CD4-positive, alpha-beta T cell (primary cell): ENCODE measurements at regions not wholly inside any gene's neighbourhood (a gene's known extent, or its start where the extent isn't known, plus 50 kb on each side); places are given as distances from the start of the nearest gene placed in this dataset.

Experiments
- ATAC-seq: fragments of 200-7000 bp; cut with Tn5 transposase; one replicate; pipeline ENCODE4 v1.10.0; 2022; ENCODE audit warnings: mild to moderate bottlenecking; ENCODE audit not compliant: poor library complexity
- CTCF ChIA-PET: fragments of 350-600 bp; sonication (Branson Sonifier 250); formaldehyde crosslinking; loops from one replicate; lab custom pipeline; 2021; ENCODE audit warnings: antibody characterized with exemption, inconsistent platforms; lab: Charles Lee
- POLR2A ChIA-PET: fragments of 350-600 bp; sonication (Branson Sonifier 250); formaldehyde crosslinking; loops from one replicate; lab custom pipeline; 2021; ENCODE audit warnings: antibody characterized with exemption, inconsistent platforms; lab: Charles Lee
- DNase-seq, 14 experiments: peaks; one replicate each; pipeline ENCODE4 v3.0.0-alpha.2; 2013 to 2020; ENCODE audit warnings: mixed read lengths in 2 of 14
- H3K27ac ChIP-seq, 2 donors: one replicate each; pipeline versions ENCODE4 v1.5.1 to v1.7.0; 2013; ENCODE audit warnings: low read length in 2 of 2, low read depth in 1 of 2, mild to moderate bottlenecking in 1 of 2
- H3K27me3 ChIP-seq, 2 experiments: 1 replicate in 1 of 2; 2 replicates in 1 of 2; pipeline versions ENCODE4 v1.6.1 to v1.7.0; 2013; ENCODE audit warnings: low read length in 2 of 2, control low read depth in 1 of 2, mild to moderate bottlenecking in 1 of 2, moderate library complexity in 1 of 2; ENCODE audit not compliant: insufficient read depth in 2 of 2, control insufficient read depth in 1 of 2
- H3K36me3 ChIP-seq: one replicate; pipeline ENCODE4 v1.6.1; 2013; ENCODE audit warnings: low read length, control low read depth; ENCODE audit not compliant: insufficient read depth
- H3K4me1 ChIP-seq: one replicate; pipeline ENCODE4 v1.6.1; 2013; ENCODE audit warnings: low read length, control low read depth; ENCODE audit not compliant: insufficient read depth
- H3K4me3 ChIP-seq: one replicate; pipeline ENCODE4 v1.5.1; 2013; ENCODE audit warnings: mild to moderate bottlenecking, low read length, moderate library complexity
- H3K9me3 ChIP-seq, 2 experiments: 1 replicate in 1 of 2; 2 replicates in 1 of 2; pipeline versions ENCODE4 v1.6.1 to v1.7.0; 2013; ENCODE audit warnings: low read length in 2 of 2, mild to moderate bottlenecking in 2 of 2, control low read depth in 1 of 2, moderate library complexity in 1 of 2; ENCODE audit not compliant: control insufficient read depth in 1 of 2, insufficient read depth in 1 of 2
- H3K27ac Mint-ChIP-seq: one replicate; pipeline ENCODE4 v1.8.0; 2020; ENCODE audit warnings: mixed read lengths
- H3K27me3 Mint-ChIP-seq: one replicate; pipeline ENCODE4 v1.8.0; 2021; ENCODE audit warnings: mixed read lengths
- H3K36me3 Mint-ChIP-seq: one replicate; pipeline ENCODE4 v1.8.0; 2021; ENCODE audit warnings: low read depth, mixed read lengths
- H3K4me1 Mint-ChIP-seq: one replicate; pipeline ENCODE4 v1.8.0; 2021; ENCODE audit warnings: low read depth, mixed read lengths
- H3K4me3 Mint-ChIP-seq: one replicate; pipeline ENCODE4 v1.8.0; 2020; ENCODE audit warnings: mild to moderate bottlenecking, mixed read lengths
- H3K9me3 Mint-ChIP-seq: one replicate; pipeline ENCODE4 v1.8.0; 2020; ENCODE audit warnings: mixed read lengths
- CTCF ChIP-seq: fragments of 200-600 bp; IDR thresholded peaks from one replicate; pipeline ENCODE4 v1.8.0; 2022; ENCODE audit warnings: antibody characterized with exemption, mild to moderate bottlenecking
- intact Hi-C, 2 experiments: fragments of 100-400 bp; cut with DNase I in 1 of 2; cut with micrococcal nuclease in 1 of 2; formaldehyde crosslinking; loops; one replicate each; pipeline versions ENCODE4 v1.15.1 to v1.9.0; 2023 to 2025; cut with DNase I, micrococcal nuclease

GRCh38 chr5:142479150-142479549 is 154.3 kb upstream of the SPRY4 start:
- ATAC-seq = no peak
- H3K4me1 Mint-ChIP-seq = no peaks in the 10 kb centered on the region
- Histone ChIP-seq H3K27ac (no peak overlapping the region), H3K4me1 (no peaks in the 10 kb centered on the region), H3K4me3 (no peak overlapping the region), H3K36me3 (no peaks in the 10 kb centered on the region), H3K27me3 (no peaks in the 10 kb centered on the region), H3K9me3 (peaks cover 7 to 10% of the 10 kb centered on the region in 2 experiments)
- no peaks in the 10 kb centered on the region for H3K36me3 Mint-ChIP-seq
- POLR2A ChIA-PET = no interaction called here
- H3K9me3 Mint-ChIP-seq = no peaks in the 10 kb centered on the region
- CTCF ChIA-PET = no interaction called here
- DNase-seq = no peak
- no peak overlapping the region for H3K27ac Mint-ChIP-seq
- H3K27me3 Mint-ChIP-seq = no peaks in the 10 kb centered on the region
- H3K4me3 Mint-ChIP-seq = no peak overlapping the region
- no peak for TF ChIP-seq CTCF
- intact Hi-C loops = no loop called here

GRCh38 chr5:142478113-142478512 is 153.3 kb upstream of the SPRY4 start:
- Mint-ChIP-seq H3K27ac (no peak overlapping the region), H3K4me1 (peaks cover 4% of the 10 kb centered on the region), H3K27me3 (no peaks in the 10 kb centered on the region), H3K4me3 (no peak overlapping the region), H3K36me3 (no peaks in the 10 kb centered on the region), H3K9me3 (no peaks in the 10 kb centered on the region)
- Histone ChIP-seq H3K27ac (no peak overlapping the region), H3K4me1 (no peaks in the 10 kb centered on the region), H3K4me3 (no peak overlapping the region), H3K36me3 (no peaks in the 10 kb centered on the region), H3K27me3 (no peaks in the 10 kb centered on the region), H3K9me3 (peaks cover 7 to 10% of the 10 kb centered on the region in 2 experiments)
- intact Hi-C loops = no loop called here
- TF ChIP-seq CTCF = no peak
- DNase-seq (no peak), ATAC-seq (no peak)
- ChIA-PET POLR2A (no interaction called here), CTCF (no interaction called here)

- no peak overlapping the region for H3K4me3 ChIP-seq
- POLR2A ChIA-PET = no interaction called here
- Mint-ChIP-seq H3K36me3 (no peaks in the 10 kb centered on the region), H3K27ac (no peak overlapping the region), H3K4me1 (peaks cover 15% of the 10 kb centered on the region), H3K9me3 (no peaks in the 10 kb centered on the region), H3K4me3 (no peak overlapping the region), H3K27me3 (no peaks in the 10 kb centered on the region)
- H3K27me3 ChIP-seq = no peaks in the 10 kb centered on the region
- ATAC-seq = no peak
- no peak for DNase-seq
- no peak overlapping the region for H3K27ac ChIP-seq
- CTCF ChIA-PET = no interaction called here
- peaks cover 6% of the 10 kb centered on the region for H3K4me1 ChIP-seq
- H3K36me3 ChIP-seq = no peaks in the 10 kb centered on the region
- intact Hi-C loops = no loop called here
- H3K9me3 ChIP-seq = peaks cover 7 to 10% of the 10 kb centered on the region in 2 experiments
- TF ChIP-seq CTCF = no peak
These were observed 150.3 kb upstream of the SPRY4 start for GRCh38 chr5:142475102-142475513.
